ENCODE measurements at regions not wholly inside any gene's neighbourhood (a gene's known extent, or its start where the extent isn't known, plus 50 kb on each side); places are given as distances from the start of the nearest gene placed in this dataset.

GRCh38 chr1:69388044-69388443 lies 179.7 kb upstream of the LRRC7 start:
- no peak overlapping the region for H3K4me3 ChIP-seq (ENCODE audit: low read depth, low read length)
- TF ChIP-seq, protein P1, sequence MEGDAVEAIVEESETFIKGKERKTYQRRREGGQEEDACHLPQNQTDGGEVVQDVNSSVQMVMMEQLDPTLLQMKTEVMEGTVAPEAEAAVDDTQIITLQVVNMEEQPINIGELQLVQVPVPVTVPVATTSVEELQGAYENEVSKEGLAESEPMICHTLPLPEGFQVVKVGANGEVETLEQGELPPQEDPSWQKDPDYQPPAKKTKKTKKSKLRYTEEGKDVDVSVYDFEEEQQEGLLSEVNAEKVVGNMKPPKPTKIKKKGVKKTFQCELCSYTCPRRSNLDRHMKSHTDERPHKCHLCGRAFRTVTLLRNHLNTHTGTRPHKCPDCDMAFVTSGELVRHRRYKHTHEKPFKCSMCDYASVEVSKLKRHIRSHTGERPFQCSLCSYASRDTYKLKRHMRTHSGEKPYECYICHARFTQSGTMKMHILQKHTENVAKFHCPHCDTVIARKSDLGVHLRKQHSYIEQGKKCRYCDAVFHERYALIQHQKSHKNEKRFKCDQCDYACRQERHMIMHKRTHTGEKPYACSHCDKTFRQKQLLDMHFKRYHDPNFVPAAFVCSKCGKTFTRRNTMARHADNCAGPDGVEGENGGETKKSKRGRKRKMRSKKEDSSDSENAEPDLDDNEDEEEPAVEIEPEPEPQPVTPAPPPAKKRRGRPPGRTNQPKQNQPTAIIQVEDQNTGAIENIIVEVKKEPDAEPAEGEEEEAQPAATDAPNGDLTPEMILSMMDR (IDR thresholded peaks at IDR 0.05; ENCODE audit: low read depth, low read length), result no peak

DNA sequence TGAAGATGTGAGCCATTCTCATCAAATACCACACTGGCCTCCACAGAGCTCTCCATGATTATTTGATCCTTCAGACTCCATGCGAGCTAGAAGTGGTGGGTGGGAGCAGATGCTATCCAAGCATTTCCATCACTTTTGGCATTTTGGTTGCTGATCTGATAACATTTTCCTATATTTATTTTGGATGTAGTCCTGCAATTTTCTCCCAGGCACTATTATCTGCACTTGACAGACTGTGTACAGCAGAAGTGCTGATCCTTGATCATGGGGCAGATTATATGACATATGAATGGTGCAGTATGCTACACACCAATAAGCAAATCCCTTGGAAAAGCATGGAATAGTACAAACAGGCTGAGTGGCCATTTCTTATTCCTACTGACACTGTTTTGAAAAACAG lies 167.6 kb upstream of the LRRC7 start:
- TF ChIP-seq, protein P1 (IDR thresholded peaks at IDR 0.05; ENCODE audit: low read depth, low read length), result no peak
- no peak overlapping the region for H3K4me3 ChIP-seq (ENCODE audit: low read depth, low read length)

DNA sequence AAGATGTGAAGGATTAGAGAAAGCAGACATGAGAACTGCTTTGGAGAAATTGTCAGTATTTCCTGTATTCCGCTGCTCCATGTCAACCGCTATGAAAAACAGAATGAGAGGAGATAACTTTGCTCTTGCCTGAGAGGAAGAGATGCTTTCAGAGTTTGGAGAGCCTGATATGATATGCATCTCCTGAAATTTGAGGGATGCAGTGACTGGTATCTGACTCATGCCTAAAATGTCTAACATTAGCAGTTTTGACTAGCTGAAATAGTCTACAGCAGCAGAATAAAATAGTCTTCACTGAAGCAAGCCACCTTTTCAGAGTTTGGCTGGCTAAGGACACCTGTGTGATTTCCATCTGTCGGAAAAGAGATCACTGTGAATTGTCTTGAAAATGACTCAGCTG lies 165.8 kb upstream of the LRRC7 start:
- TF ChIP-seq, protein P1 (IDR thresholded peaks at IDR 0.05; ENCODE audit: low read depth, low read length), result no peak
- H3K4me3 ChIP-seq (ENCODE audit: low read depth, low read length), result no peak overlapping the region

GRCh38 chr1:69403756-69404320 lies 163.9 kb upstream of the LRRC7 start:
- TF ChIP-seq, protein P1 (IDR thresholded peaks at IDR 0.05; ENCODE audit: low read depth, low read length), result no peak

DNA sequence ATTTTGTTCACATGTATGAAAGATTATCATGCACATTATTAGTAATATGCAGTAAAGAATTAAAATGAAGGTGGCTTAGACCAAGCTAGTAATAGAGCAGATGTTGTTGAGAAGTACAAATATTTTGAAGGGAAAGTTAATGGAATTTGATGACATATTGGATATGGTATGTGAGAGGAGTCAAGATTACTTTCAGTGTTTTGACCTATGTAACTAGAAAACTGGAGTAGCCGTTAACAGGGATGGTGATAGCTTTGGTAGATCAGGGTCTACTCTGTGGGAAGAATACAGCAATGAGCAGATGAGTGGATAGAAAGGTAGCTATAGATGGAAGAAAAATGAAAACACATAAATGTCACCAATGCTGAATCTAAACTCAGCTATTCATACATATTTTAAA lies 163.2 kb upstream of the LRRC7 start:
- TF ChIP-seq, protein P1 (IDR thresholded peaks at IDR 0.05; ENCODE audit: low read depth, low read length), result no peak
- H3K4me3 ChIP-seq (ENCODE audit: low read depth, low read length), result no peak overlapping the region

More at GRCh38 chr1:69403756-69404320, 163.9 kb upstream of the LRRC7 start:
- no peak overlapping the region for H3K4me3 ChIP-seq (ENCODE audit: low read depth, low read length)

GRCh38 chr1:69406244-69406643 lies 161.5 kb upstream of the LRRC7 start:
- no peak overlapping the region for H3K4me3 ChIP-seq (ENCODE audit: low read depth, low read length)
- TF ChIP-seq, protein P1 (IDR thresholded peaks at IDR 0.05; ENCODE audit: low read depth, low read length), result no peak

- H3K4me3 ChIP-seq (ENCODE audit: low read depth, low read length), result no peak overlapping the region
- TF ChIP-seq, protein P1 (IDR thresholded peaks at IDR 0.05; ENCODE audit: low read depth, low read length), result no peak
Measured at GRCh38 chr1:69409731-69410456, 157.8 kb upstream of the LRRC7 start.

Data from WI38 (cell line).